DND-41 (cell line): ENCODE measurements at regions not wholly inside any gene's neighbourhood (a gene's known extent, or its start where the extent isn't known, plus 50 kb on each side); places are given as distances from the start of the nearest gene placed in this dataset.
A peak's percentile ranks its signal among the peaks of the same experiment; 100 is the strongest.

Source experiments
- ATAC-seq: fragments of 200-7000 bp; cut with Tn5 transposase; 3 replicates; pipeline ENCODE4 v1.9.1; 2021; ENCODE audit warnings: low read depth; ENCODE audit not compliant: insufficient read depth
- DNase-seq: peaks from one replicate; pipeline ENCODE4 v3.0.0-alpha.2; 2020
- H2AFZ ChIP-seq: 2 replicates; pipeline ENCODE4 v1.6.0; 2012; ENCODE audit warnings: low read depth, low read length
- H3K27ac ChIP-seq: 2 replicates; pipeline ENCODE4 v1.5.1; 2012; ENCODE audit warnings: low read length, inconsistent platforms
- H3K27me3 ChIP-seq: fragments of 200-600 bp; sonication (generic); 2 replicates; pipeline ENCODE4 v1.6.0; 2012; ENCODE audit warnings: low read length, mild to moderate bottlenecking, inconsistent platforms; ENCODE audit not compliant: insufficient read depth, poor library complexity
- H3K36me3 ChIP-seq: 2 replicates; pipeline ENCODE4 v1.5.1; 2012; ENCODE audit warnings: low read length, inconsistent platforms; ENCODE audit not compliant: insufficient read depth
- H3K4me1 ChIP-seq: 2 replicates; pipeline ENCODE4 v1.5.1; 2012; ENCODE audit warnings: mild to moderate bottlenecking, low read length; ENCODE audit not compliant: insufficient read depth
- H3K4me2 ChIP-seq: 2 replicates; pipeline ENCODE4 v1.6.0; 2012; ENCODE audit warnings: mild to moderate bottlenecking, moderate library complexity, low read length, inconsistent platforms; ENCODE audit not compliant: insufficient read depth
- H3K4me3 ChIP-seq, 2 experiments: fragments of 200-600 bp in 1 of 2; shearing (Covaris generic) in 1 of 2; 2 replicates each; pipeline ENCODE4 v1.5.1; 2012 to 2016; ENCODE audit warnings: inconsistent platforms in 2 of 2, low read length in 2 of 2, mild to moderate bottlenecking in 2 of 2, low read depth in 1 of 2, moderate library complexity in 1 of 2
- H3K79me2 ChIP-seq: 2 replicates; pipeline ENCODE4 v1.6.0; 2012; ENCODE audit warnings: low read length, inconsistent platforms; ENCODE audit not compliant: insufficient read depth
- H3K9ac ChIP-seq: 2 replicates; pipeline ENCODE4 v1.6.0; 2012; ENCODE audit warnings: low read depth, mild to moderate bottlenecking, inconsistent platforms, low read length, moderate library complexity
- H3K9me3 ChIP-seq: 2 replicates; pipeline ENCODE4 v1.5.1; 2012; ENCODE audit warnings: low read length, moderate library complexity, mild to moderate bottlenecking, inconsistent platforms; ENCODE audit not compliant: insufficient read depth, severe bottlenecking
- H4K20me1 ChIP-seq: 2 replicates; pipeline ENCODE4 v1.6.0; 2012; ENCODE audit warnings: low read length; ENCODE audit not compliant: insufficient read depth
- EZH2 ChIP-seq: IDR thresholded peaks from 3 replicates; pipeline ENCODE4 v1.6.1; 2012; ENCODE audit warnings: borderline replicate concordance, low read depth, mild to moderate bottlenecking, moderate library complexity, low read length, inconsistent platforms; ENCODE audit not compliant: severe bottlenecking
- TF ChIP-seq, protein P1 (sequence below): IDR thresholded peaks from 2 replicates; pipeline ENCODE4 v1.5.1; 2012; ENCODE audit warnings: borderline replicate concordance, low read length, moderate library complexity, mild to moderate bottlenecking; ENCODE audit not compliant: poor library complexity, severe bottlenecking; ENCODE audit errors: extremely low read depth

GRCh38 chr5:5026409-5026785 lies 113.7 kb upstream of the ADAMTS16 start:
- Histone ChIP-seq H3K4me2 (peak overlapping the region; percentile 60), H3K4me3 (peak overlapping the region in 1 of 2 experiments; percentile 45; a peak in 2 of 4 replicates), H3K27ac (no peak overlapping the region; the same call in 1 of the 2 replicates), H3K27me3 (no peaks in the 10 kb centered on the region), H3K9me3 (no peaks in the 10 kb centered on the region), H3K36me3 (no peaks in the 10 kb centered on the region), H3K79me2 (no peaks in the 10 kb centered on the region), H3K4me1 (peaks cover 15% of the 10 kb centered on the region), H2AFZ (peak overlapping the region; percentile 86), H3K9ac (no peak overlapping the region), H4K20me1 (no peaks in the 10 kb centered on the region)
- DNase-seq (no peak), ATAC-seq (no peak)
- TF ChIP-seq, protein P1, sequence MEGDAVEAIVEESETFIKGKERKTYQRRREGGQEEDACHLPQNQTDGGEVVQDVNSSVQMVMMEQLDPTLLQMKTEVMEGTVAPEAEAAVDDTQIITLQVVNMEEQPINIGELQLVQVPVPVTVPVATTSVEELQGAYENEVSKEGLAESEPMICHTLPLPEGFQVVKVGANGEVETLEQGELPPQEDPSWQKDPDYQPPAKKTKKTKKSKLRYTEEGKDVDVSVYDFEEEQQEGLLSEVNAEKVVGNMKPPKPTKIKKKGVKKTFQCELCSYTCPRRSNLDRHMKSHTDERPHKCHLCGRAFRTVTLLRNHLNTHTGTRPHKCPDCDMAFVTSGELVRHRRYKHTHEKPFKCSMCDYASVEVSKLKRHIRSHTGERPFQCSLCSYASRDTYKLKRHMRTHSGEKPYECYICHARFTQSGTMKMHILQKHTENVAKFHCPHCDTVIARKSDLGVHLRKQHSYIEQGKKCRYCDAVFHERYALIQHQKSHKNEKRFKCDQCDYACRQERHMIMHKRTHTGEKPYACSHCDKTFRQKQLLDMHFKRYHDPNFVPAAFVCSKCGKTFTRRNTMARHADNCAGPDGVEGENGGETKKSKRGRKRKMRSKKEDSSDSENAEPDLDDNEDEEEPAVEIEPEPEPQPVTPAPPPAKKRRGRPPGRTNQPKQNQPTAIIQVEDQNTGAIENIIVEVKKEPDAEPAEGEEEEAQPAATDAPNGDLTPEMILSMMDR: no peak
- no peak for TF ChIP-seq EZH2

DNA sequence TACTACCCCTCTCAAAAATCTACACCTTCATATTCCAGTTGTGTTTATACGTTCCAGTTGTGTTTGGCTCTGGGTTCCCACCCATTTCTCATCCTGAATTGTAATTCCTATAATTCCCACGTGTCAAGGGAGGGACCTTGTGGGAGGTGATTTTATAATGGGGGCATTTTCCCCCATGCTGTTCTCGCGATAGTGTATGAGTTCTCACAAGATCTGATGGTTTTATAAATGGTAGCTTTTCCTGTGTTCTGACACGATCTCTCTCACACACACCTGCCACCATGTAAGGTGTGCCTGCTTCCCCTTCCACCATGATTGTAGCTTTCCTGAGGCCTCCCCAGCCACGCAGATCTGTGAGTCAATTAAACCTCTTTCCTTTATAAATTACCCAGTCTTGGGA lies 108.5 kb upstream of the ADAMTS16 start:
- no peak overlapping the region for H3K4me3 ChIP-seq
- DNase-seq (no peak), ATAC-seq (no peak)
- no peak overlapping the region for H2AFZ ChIP-seq
- H3K36me3 ChIP-seq: no peaks in the 10 kb centered on the region
- H4K20me1 ChIP-seq: no peaks in the 10 kb centered on the region
- H3K4me1 ChIP-seq: no peaks in the 10 kb centered on the region
- no peak overlapping the region for H3K27ac ChIP-seq
- no peak overlapping the region for H3K9ac ChIP-seq
- H3K79me2 ChIP-seq: no peaks in the 10 kb centered on the region
- TF ChIP-seq EZH2: no peak
- TF ChIP-seq, protein P1: no peak
- no peak overlapping the region for H3K4me2 ChIP-seq
- no peaks in the 10 kb centered on the region for H3K9me3 ChIP-seq
- H3K27me3 ChIP-seq: peaks cover 3% of the 10 kb centered on the region

DNA sequence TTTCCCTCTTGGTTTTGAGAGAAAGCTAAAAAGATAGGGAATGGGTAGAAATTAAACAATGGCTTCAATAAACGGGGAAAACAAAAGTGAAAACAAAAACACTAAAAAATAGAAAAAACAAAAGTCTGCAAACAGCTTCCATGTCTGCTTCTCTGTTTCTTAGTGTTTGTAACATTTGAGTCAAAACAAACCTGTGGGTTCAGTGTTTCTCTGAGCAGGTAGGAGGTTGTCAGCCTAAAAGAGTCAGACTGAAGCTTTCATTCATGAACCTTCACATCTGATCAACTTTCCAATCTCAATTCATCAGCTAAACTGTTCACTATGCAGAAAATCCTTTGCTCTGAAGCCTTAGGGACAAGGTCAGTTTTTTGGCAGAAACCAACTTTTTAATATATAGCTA lies 102.5 kb upstream of the ADAMTS16 start:
- no peak overlapping the region for H3K4me3 ChIP-seq
- H2AFZ ChIP-seq: no peak overlapping the region
- peaks cover 20% of the 10 kb centered on the region for H3K27me3 ChIP-seq
- no peaks in the 10 kb centered on the region for H3K36me3 ChIP-seq
- ATAC-seq (no peak), DNase-seq (no peak)
- H3K9me3 ChIP-seq: no peaks in the 10 kb centered on the region
- H3K4me2 ChIP-seq: no peak overlapping the region
- H4K20me1 ChIP-seq: no peaks in the 10 kb centered on the region
- no peak overlapping the region for H3K9ac ChIP-seq
- H3K27ac ChIP-seq: no peak overlapping the region
- TF ChIP-seq, protein P1: no peak
- no peak for TF ChIP-seq EZH2
- H3K79me2 ChIP-seq: no peaks in the 10 kb centered on the region
- no peaks in the 10 kb centered on the region for H3K4me1 ChIP-seq

DNA sequence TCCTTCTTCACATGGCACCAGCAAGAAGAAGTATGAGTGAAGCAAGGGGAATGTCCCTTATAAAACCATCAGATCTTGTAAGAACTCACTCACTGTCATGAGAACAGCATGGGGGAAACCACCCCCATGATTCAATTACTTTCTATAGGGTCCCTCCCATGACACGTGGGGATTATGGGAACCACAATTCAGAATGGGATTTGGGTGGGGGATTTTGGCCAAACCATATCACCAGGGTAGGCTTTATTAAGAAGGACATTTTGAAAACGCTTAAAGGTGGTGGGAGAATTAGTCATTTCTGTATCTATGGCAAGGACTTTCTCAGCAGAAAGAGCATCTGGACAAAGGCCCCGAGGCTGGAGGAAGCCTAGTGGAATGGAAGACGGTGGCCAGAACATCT lies 100.2 kb upstream of the ADAMTS16 start:
- DNase-seq: no peak
- no peak overlapping the region for H3K4me3 ChIP-seq
- no peaks in the 10 kb centered on the region for H3K36me3 ChIP-seq
- no peak overlapping the region for H3K27ac ChIP-seq
- no peak overlapping the region for H3K4me2 ChIP-seq
- TF ChIP-seq EZH2: no peak
- TF ChIP-seq, protein P1: no peak
- no peaks in the 10 kb centered on the region for H3K9me3 ChIP-seq
- no peaks in the 10 kb centered on the region for H4K20me1 ChIP-seq
- H2AFZ ChIP-seq: no peak overlapping the region
- H3K27me3 ChIP-seq: peaks cover 17% of the 10 kb centered on the region
- no peak for ATAC-seq
- H3K9ac ChIP-seq: no peak overlapping the region
- no peaks in the 10 kb centered on the region for H3K4me1 ChIP-seq
- no peaks in the 10 kb centered on the region for H3K79me2 ChIP-seq
